Breast epithelium (tissue), 4 donors: ENCODE measurements at regions not wholly inside any gene's neighbourhood (a gene's known extent, or its start where the extent isn't known, plus 50 kb on each side); places are given as distances from the start of the nearest gene placed in this dataset.
"Not testable (repeated sequence)": the region's sequence is repeated elsewhere in the genome, so short reads cannot be mapped to it uniquely, and the experiment has no call there.

Experiments
- DNase-seq, 2 donors: peaks; one replicate each; pipeline ENCODE4 v3.0.0-alpha.2; 2019; ENCODE audit warnings: low spot score in 2 of 2
- H3K27ac ChIP-seq, 2 donors: fragments of 200-600 bp; sonication (generic) in 1 of 2; one replicate each; pipeline ENCODE4 v1.5.1; 2016 to 2019; ENCODE audit warnings: mild to moderate bottlenecking in 1 of 2
- H3K27me3 ChIP-seq, 2 donors: fragments of 200-600 bp; sonication (generic) in 1 of 2; one replicate each; pipeline versions ENCODE4 v1.5.1 to v1.6.0; 2017 to 2019; ENCODE audit warnings: control low read depth in 1 of 2, mild to moderate bottlenecking in 1 of 2
- H3K36me3 ChIP-seq: fragments of 200-600 bp; one replicate; pipeline ENCODE4 v1.5.1; 2019
- H3K4me1 ChIP-seq, 2 donors: fragments of 200-600 bp; sonication (generic); one replicate each; pipeline ENCODE4 v1.5.1; 2016 to 2019; ENCODE audit warnings: control low read depth in 1 of 2
- H3K4me3 ChIP-seq, 3 donors: fragments of 200-600 bp; sonication (generic); 1 replicate in 2 of 3; 2 replicates in 1 of 3; pipeline ENCODE4 v1.5.1; 2016 to 2019; ENCODE audit warnings: mild to moderate bottlenecking in 3 of 3, moderate library complexity in 2 of 3
- H3K9me3 ChIP-seq, 2 donors: fragments of 200-600 bp; sonication (generic) in 1 of 2; one replicate each; pipeline ENCODE4 v1.5.1; 2016 to 2019; ENCODE audit warnings: control low read depth in 1 of 2
- CTCF ChIP-seq, 3 donors: fragments of 450-650 bp; IDR thresholded peaks; one replicate each; pipeline ENCODE4 v1.5.1; 2016 to 2017; ENCODE audit warnings: antibody characterized with exemption in 3 of 3, mild to moderate bottlenecking in 3 of 3, moderate library complexity in 3 of 3
- POLR2A ChIP-seq: fragments of 450-650 bp; IDR thresholded peaks from one replicate; pipeline ENCODE4 v1.6.1; 2016; ENCODE audit warnings: antibody characterized with exemption, mild to moderate bottlenecking, moderate library complexity
- POLR2AphosphoS5 ChIP-seq, 3 donors: sonication (generic); formaldehyde crosslinking; IDR thresholded peaks; one replicate each; pipeline ENCODE4 v1.6.1; 2017; ENCODE audit warnings: antibody characterized with exemption in 3 of 3
- intact Hi-C: fragments of 100-400 bp; cut with DNase I; formaldehyde crosslinking; loops from one replicate; pipeline ENCODE4 v1.15.1; 2023; ENCODE audit warnings: low total_unique reads

GRCh38 chr5:158451203-158451992 lies 592.5 kb upstream of the CLINT1 start:
- Histone ChIP-seq H3K4me3 (no peak overlapping the region), H3K9me3 (no peaks in the 10 kb centered on the region), H3K4me1 (no peaks in the 10 kb centered on the region), H3K27me3 (no peaks in the 10 kb centered on the region), H3K36me3 (no peaks in the 10 kb centered on the region), H3K27ac (peak overlapping the region in 1 of 2 donors; percentile 3)
- intact Hi-C loops = no loop called here
- no peak for DNase-seq
- no peak for TF ChIP-seq POLR2A
- no peak for TF ChIP-seq CTCF (IDR thresholded peaks at IDR 0.05)
- TF ChIP-seq POLR2AphosphoS5 (IDR thresholded peaks at IDR 0.05) = no peak

GRCh38 chr5:158450751-158451171 lies 591.8 kb upstream of the CLINT1 start:
- intact Hi-C loops = no loop called here
- no peak overlapping the region for H3K4me3 ChIP-seq
- no peaks in the 10 kb centered on the region for H3K36me3 ChIP-seq
- TF ChIP-seq CTCF (IDR thresholded peaks at IDR 0.05) (no peak), POLR2AphosphoS5 (IDR thresholded peaks at IDR 0.05) (no peak), POLR2A (no peak)
- no peaks in the 10 kb centered on the region for H3K9me3 ChIP-seq
- no peaks in the 10 kb centered on the region for H3K4me1 ChIP-seq
- no peaks in the 10 kb centered on the region for H3K27me3 ChIP-seq
- no peak for DNase-seq
- H3K27ac ChIP-seq = no peak overlapping the region

GRCh38 chr5:158446761-158447160 lies 587.8 kb upstream of the CLINT1 start:
- H3K4me3 ChIP-seq, H3K4me1 ChIP-seq, intact Hi-C loops, H3K36me3 ChIP-seq, DNase-seq, H3K27ac ChIP-seq, H3K27me3 ChIP-seq, H3K9me3 ChIP-seq: not testable (repeated sequence)

GRCh38 chr5:158439204-158439603 lies 580.3 kb upstream of the CLINT1 start:
- H3K4me1 ChIP-seq, H3K9me3 ChIP-seq, H3K27me3 ChIP-seq, H3K4me3 ChIP-seq, H3K27ac ChIP-seq, H3K36me3 ChIP-seq, DNase-seq, intact Hi-C loops: not testable (repeated sequence)

- Histone ChIP-seq H3K4me3 (no peak overlapping the region), H3K27ac (no peak overlapping the region), H3K27me3 (no peaks in the 10 kb centered on the region), H3K36me3 (no peaks in the 10 kb centered on the region), H3K9me3 (no peaks in the 10 kb centered on the region), H3K4me1 (no peaks in the 10 kb centered on the region)
- TF ChIP-seq POLR2AphosphoS5 (IDR thresholded peaks at IDR 0.05) (no peak), CTCF (IDR thresholded peaks at IDR 0.05) (no peak), POLR2A (no peak)
- intact Hi-C loops = no loop called here
- DNase-seq = no peak
These were observed 577.5 kb upstream of the CLINT1 start for GRCh38 chr5:158436271-158437065.

GRCh38 chr5:158435161-158435616 lies 576.2 kb upstream of the CLINT1 start:
- intact Hi-C loops = no loop called here
- TF ChIP-seq POLR2A = no peak
- TF ChIP-seq POLR2AphosphoS5 (IDR thresholded peaks at IDR 0.05) = no peak
- TF ChIP-seq CTCF (IDR thresholded peaks at IDR 0.05) = no peak
- no peak for DNase-seq

More at GRCh38 chr5:158435161-158435616, 576.2 kb upstream of the CLINT1 start:
- Histone ChIP-seq H3K9me3 (no peaks in the 10 kb centered on the region), H3K36me3 (no peaks in the 10 kb centered on the region), H3K4me3 (no peak overlapping the region), H3K27me3 (no peaks in the 10 kb centered on the region), H3K4me1 (no peaks in the 10 kb centered on the region), H3K27ac (no peak overlapping the region)
